Ovary (tissue), 3 donors: ENCODE measurements at regions not wholly inside any gene's neighbourhood (a gene's known extent, or its start where the extent isn't known, plus 50 kb on each side); places are given as distances from the start of the nearest gene placed in this dataset.

Experiments used
- CTCF ChIP-seq, 3 donors: fragments of 450-650 bp in 2 of 3; fragments of 200-600 bp in 1 of 3; IDR thresholded peaks; one replicate each; pipeline versions ENCODE4 v1.5.1 to v1.8.0; 2016 to 2022; ENCODE audit warnings: antibody characterized with exemption in 3 of 3, mild to moderate bottlenecking in 1 of 3
- EP300 ChIP-seq: sonication (generic); formaldehyde crosslinking; IDR thresholded peaks from one replicate; pipeline ENCODE4 v1.6.1; 2017; ENCODE audit warnings: antibody characterized with exemption
- POLR2A ChIP-seq: fragments of 450-650 bp; IDR thresholded peaks from one replicate; pipeline ENCODE4 v1.6.1; 2017; ENCODE audit warnings: antibody characterized with exemption, mild to moderate bottlenecking, moderate library complexity
- donor health status: DM: no; HTN: no; CAD: no.

DNA sequence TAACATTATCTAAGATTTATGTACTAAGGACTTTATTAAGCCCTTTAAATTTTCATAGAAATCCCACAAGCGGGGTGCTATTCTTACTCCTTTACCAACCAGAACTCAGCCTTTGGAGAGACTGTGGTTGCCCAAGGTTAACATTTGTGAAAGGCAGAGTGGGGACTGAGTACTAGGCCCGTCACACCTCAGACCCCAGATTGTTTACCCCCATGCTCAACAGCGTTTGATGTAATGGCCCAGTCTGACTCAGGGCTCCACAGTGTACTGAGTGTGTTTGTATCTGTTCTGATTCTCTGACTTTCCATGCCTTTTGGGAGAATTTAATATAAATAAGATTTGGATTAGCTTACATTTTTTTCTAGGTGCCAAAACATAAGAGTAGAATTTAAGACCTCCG is 110.0 kb downstream of the GAS1 start:
- no peak for TF ChIP-seq CTCF (IDR thresholded peaks at IDR 0.05)
- no peak for TF ChIP-seq POLR2A
- TF ChIP-seq EP300, result no peak
